ENCODE measurements at regions not wholly inside any gene's neighbourhood (a gene's known extent, or its start where the extent isn't known, plus 50 kb on each side); places are given as distances from the start of the nearest gene placed in this dataset.

DNA sequence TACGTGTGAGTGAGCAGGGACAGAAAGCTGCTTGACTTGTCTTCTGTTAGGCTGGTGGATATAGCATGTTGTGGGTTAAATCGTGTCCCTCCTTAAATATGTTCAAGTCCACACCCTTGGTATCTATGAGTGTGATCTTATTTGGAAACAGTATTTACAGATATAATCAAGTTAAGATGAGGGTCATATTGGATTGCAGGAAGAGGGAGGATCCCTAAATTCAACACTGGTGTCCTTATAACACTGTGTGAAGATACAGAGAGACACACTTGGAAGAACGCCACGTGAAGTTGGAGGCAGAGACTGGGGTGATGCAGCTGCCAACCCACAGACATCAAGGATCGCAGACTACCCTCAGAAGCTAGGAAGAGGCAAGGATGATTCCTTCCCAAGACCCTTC is 275.2 kb upstream of the SSTR1 start:
- no peak for TF ChIP-seq POLR2AphosphoS5 (IDR thresholded peaks at IDR 0.05; ENCODE audit: insufficient read depth, low read depth, low read length)
- TF ChIP-seq EZH2 (IDR thresholded peaks at IDR 0.05; ENCODE audit: borderline replicate concordance, low read depth, low read length, severe bottlenecking) = no peak
- TF ChIP-seq, protein P1, sequence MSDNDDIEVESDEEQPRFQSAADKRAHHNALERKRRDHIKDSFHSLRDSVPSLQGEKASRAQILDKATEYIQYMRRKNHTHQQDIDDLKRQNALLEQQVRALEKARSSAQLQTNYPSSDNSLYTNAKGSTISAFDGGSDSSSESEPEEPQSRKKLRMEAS (IDR thresholded peaks at IDR 0.05; ENCODE audit: insufficient read depth, insufficient read length) = no peak
- TF ChIP-seq, protein P2, sequence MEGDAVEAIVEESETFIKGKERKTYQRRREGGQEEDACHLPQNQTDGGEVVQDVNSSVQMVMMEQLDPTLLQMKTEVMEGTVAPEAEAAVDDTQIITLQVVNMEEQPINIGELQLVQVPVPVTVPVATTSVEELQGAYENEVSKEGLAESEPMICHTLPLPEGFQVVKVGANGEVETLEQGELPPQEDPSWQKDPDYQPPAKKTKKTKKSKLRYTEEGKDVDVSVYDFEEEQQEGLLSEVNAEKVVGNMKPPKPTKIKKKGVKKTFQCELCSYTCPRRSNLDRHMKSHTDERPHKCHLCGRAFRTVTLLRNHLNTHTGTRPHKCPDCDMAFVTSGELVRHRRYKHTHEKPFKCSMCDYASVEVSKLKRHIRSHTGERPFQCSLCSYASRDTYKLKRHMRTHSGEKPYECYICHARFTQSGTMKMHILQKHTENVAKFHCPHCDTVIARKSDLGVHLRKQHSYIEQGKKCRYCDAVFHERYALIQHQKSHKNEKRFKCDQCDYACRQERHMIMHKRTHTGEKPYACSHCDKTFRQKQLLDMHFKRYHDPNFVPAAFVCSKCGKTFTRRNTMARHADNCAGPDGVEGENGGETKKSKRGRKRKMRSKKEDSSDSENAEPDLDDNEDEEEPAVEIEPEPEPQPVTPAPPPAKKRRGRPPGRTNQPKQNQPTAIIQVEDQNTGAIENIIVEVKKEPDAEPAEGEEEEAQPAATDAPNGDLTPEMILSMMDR (IDR thresholded peaks at IDR 0.05; ENCODE audit: extremely low read depth in 1 of 2, insufficient read depth in 1 of 2, low read depth in 1 of 2, low read length in 2 of 2) = no peak
- TF ChIP-seq JUN (IDR thresholded peaks at IDR 0.05; ENCODE audit: borderline replicate concordance, insufficient read depth, insufficient read length, low read depth) = no peak
